HUES48 (cell line): ENCODE measurements at regions not wholly inside any gene's neighbourhood (a gene's known extent, or its start where the extent isn't known, plus 50 kb on each side); places are given as distances from the start of the nearest gene placed in this dataset.

Experiments
- H3K27ac ChIP-seq: one replicate; pipeline ENCODE4 v1.7.0; 2013; ENCODE audit warnings: low read depth, low read length, inconsistent platforms
- H3K27me3 ChIP-seq: 2 replicates; pipeline ENCODE4 v1.6.1; 2013; ENCODE audit warnings: mild to moderate bottlenecking, low read length; ENCODE audit not compliant: control insufficient read depth, insufficient read depth
- H3K36me3 ChIP-seq: 2 replicates; pipeline ENCODE4 v1.6.1; 2013; ENCODE audit warnings: low read length; ENCODE audit not compliant: control insufficient read depth, insufficient read depth
- H3K4me1 ChIP-seq: 2 replicates; pipeline ENCODE4 v1.6.1; 2013; ENCODE audit warnings: mild to moderate bottlenecking, low read length; ENCODE audit not compliant: control insufficient read depth, insufficient read depth
- H3K4me3 ChIP-seq: 2 replicates; pipeline ENCODE4 v1.5.1; 2013; ENCODE audit warnings: mild to moderate bottlenecking, low read depth, low read length
- H3K9ac ChIP-seq: 2 replicates; pipeline ENCODE4 v1.6.1; 2013; ENCODE audit warnings: mild to moderate bottlenecking, low read depth, low read length, moderate library complexity
- H3K9me3 ChIP-seq: 2 replicates; pipeline ENCODE4 v1.6.1; 2013; ENCODE audit warnings: low read length; ENCODE audit not compliant: control insufficient read depth, insufficient read depth

DNA sequence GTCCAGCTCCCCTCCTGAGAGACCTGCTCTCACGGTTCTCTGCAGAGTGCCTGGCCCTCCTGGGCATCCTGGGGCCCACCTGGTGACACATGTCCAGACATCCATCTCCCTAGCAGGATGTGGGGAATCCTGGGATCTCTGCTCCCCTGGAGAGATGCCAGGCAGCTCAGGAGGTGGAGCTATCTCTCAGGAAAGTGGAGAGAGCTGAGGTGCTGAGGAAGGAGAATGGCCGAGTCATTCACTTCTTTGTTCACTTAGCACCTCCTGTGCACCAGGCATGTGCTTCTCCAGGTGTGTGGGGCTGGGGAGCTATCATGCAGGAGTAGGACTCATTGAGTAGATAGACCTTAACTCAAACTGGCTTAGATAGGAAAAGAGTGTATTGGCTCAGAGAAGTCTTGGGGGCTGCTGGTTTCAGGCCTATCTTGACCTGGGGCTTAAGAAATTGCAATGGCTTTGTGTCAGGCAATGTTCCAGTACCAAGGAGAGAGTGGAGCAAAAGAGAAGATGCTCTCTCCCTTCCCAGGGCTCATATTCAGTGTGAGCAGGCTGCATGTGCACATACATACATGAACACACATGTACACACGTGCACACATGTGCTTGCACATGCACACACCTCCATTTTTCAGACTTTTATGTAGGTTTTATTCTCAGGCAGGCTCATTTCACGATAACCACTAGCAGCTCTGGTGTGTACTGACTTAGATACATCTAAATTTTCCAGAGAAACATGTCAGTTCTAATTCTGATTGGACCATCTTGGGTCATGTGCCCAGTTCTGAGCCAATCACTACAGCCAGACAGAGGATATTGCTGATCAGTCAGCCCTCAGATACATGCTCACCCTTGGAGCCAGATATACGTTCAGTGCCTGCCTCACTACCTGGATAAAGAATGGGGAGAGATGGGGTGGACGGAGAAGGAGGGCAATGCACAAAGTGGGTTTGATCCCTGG lies 437.6 kb downstream of the PTPRU start:
- Histone ChIP-seq H3K4me3 (no peak overlapping the region), H3K9me3 (no peaks in the 10 kb centered on the region), H3K27ac (no peak overlapping the region), H3K36me3 (no peaks in the 10 kb centered on the region), H3K9ac (no peak overlapping the region), H3K4me1 (no peaks in the 10 kb centered on the region), H3K27me3 (no peaks in the 10 kb centered on the region)

DNA sequence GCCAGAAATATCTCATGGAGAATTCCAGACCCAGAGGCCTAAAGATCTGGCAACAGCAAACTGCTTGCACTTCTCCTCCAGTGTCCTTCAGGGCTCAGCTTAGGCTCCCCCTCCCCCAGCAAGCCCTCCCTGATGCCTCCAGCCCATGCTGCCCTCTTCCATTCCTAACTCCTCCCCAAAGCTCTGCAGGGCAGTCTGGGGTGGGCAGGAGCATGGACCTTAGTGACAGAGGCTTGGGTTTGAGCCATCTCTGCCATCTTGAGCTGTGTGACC lies 436.8 kb downstream of the PTPRU start:
- H3K9me3 ChIP-seq: no peaks in the 10 kb centered on the region
- H3K36me3 ChIP-seq: no peaks in the 10 kb centered on the region
- H3K4me1 ChIP-seq: no peaks in the 10 kb centered on the region
- no peak overlapping the region for H3K27ac ChIP-seq
- no peaks in the 10 kb centered on the region for H3K27me3 ChIP-seq
- no peak overlapping the region for H3K4me3 ChIP-seq
- no peak overlapping the region for H3K9ac ChIP-seq

DNA sequence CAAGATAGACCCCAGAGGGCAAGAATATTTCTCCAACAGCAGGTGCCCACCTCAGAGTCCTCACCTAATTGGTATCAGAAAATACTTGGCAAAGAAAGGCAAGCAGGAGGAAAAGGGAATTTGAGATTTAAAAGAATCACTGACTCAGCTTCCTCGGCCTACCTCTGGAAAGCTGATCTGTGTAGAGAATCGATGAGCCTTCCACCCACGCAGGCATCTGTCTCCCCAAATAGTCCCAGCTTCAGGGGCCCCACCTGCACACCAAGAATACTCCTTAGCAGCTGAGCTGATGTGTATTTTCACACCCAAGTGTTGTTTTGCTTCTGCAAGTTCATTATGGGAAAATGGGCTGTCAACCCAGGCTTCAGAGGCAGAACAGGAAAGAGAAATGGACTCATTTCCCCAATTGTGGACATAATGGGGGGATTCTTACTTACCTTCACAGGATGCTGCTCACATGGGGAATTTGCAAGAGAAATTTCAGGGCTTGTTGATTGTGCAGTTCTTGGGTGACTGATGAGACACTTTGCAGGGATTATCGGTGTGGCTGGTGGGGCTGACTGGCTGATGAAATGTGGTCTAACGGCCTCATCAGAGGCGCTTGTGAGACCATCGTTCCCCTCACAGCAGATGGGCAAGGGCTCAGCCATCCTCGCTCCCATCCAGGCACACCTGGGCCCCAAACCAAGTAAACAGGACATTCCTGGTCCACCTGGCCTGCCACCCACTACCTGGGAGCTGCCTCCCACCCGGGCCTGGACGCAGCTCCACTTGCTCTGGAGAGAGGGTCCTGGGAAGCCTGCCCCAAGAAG lies 436.3 kb downstream of the PTPRU start:
- Histone ChIP-seq H3K9ac (no peak overlapping the region), H3K4me3 (no peak overlapping the region), H3K27me3 (no peaks in the 10 kb centered on the region), H3K27ac (no peak overlapping the region), H3K4me1 (no peaks in the 10 kb centered on the region), H3K9me3 (no peaks in the 10 kb centered on the region), H3K36me3 (no peaks in the 10 kb centered on the region)

DNA sequence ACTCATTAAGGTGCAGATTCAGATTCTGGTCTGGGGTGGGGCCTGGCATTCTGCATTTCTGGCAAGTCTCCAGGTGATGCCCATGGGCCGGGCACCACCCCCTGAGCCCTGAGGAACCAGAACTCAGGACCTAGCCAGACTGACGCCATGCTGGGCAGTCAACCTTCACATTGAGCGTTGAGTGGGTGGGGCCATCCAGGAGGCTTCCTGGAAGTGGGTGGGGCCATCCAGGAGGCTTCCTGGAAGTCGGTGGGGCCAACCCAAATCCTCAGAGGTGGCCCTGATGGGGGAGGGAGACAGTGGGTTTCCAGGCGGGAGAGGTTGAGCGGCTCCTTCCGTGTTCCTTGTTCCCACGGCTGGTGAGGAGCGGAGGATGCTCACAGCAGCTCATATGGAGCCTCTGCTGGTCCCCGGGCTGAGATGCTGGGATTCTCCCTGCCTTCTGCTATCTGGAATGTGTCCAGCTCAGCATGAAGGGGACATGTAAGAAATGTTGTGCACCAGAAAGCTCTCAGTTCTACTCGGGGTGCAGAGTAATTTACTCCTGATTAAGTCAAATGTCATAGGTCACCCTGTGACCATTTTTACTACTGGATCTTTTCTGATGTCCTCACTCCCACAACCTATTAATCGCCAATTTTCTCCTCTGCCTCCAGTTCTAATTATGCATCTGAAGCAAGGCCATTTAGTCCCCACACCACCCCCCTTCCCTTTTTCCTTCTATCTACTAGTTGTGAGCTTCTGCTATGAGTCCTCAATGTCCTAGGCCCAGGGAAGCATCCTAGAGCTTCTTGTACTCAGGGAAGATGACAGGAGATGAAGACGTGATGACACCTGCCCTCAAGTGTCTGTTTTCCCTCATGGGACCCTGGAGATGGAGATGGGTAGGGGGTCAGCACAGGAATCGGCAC lies 435.4 kb downstream of the PTPRU start:
- H3K27ac ChIP-seq: no peak overlapping the region
- no peaks in the 10 kb centered on the region for H3K27me3 ChIP-seq
- no peak overlapping the region for H3K4me3 ChIP-seq
- no peaks in the 10 kb centered on the region for H3K9me3 ChIP-seq
- no peaks in the 10 kb centered on the region for H3K36me3 ChIP-seq
- H3K9ac ChIP-seq: no peak overlapping the region
- H3K4me1 ChIP-seq: no peaks in the 10 kb centered on the region

DNA sequence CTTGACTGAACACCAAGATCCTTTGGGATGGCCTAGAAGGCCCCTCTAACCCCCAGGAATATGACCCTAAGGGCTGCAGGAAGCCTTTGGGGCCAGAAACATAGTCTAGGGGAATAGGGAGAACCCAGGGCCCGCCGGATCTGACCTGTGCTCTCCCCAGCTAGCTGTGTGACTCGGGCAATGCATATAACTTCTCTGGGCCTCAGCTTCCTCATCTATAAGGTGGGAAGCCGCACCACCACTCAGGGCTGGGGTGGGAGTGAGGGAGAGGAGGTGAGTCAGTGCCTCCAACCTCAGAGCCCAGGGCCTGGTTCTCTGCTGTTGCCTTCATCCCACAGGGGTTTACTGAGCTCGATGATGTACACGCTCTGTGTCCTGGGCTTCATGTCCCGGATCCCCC lies 434.4 kb downstream of the PTPRU start:
- H3K36me3 ChIP-seq: no peaks in the 10 kb centered on the region
- no peaks in the 10 kb centered on the region for H3K9me3 ChIP-seq
- H3K27me3 ChIP-seq: no peaks in the 10 kb centered on the region
- no peak overlapping the region for H3K4me3 ChIP-seq
- H3K4me1 ChIP-seq: no peaks in the 10 kb centered on the region
- H3K27ac ChIP-seq: no peak overlapping the region
- no peak overlapping the region for H3K9ac ChIP-seq

DNA sequence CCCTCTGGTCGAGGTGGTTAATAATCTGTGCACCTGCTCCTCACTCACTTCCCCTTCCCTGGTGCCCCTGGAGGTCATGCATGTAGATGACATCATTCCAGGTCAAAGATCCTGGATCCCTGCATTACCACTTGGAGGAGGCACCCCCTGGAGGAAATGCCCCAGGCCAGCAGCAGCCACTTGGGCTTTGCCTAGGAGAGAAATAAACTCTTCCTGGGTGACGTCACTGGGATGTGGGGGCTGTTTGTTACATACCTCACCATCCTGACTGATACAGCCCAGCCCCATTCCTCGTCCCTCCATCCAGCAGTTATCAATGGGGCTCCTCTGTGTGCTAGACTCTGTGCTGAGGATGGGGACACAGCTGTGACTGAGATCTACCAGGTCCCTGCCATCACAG lies 433.6 kb downstream of the PTPRU start:
- no peak overlapping the region for H3K27ac ChIP-seq
- H3K9me3 ChIP-seq: no peaks in the 10 kb centered on the region
- H3K4me1 ChIP-seq: peaks cover 5% of the 10 kb centered on the region

DNA sequence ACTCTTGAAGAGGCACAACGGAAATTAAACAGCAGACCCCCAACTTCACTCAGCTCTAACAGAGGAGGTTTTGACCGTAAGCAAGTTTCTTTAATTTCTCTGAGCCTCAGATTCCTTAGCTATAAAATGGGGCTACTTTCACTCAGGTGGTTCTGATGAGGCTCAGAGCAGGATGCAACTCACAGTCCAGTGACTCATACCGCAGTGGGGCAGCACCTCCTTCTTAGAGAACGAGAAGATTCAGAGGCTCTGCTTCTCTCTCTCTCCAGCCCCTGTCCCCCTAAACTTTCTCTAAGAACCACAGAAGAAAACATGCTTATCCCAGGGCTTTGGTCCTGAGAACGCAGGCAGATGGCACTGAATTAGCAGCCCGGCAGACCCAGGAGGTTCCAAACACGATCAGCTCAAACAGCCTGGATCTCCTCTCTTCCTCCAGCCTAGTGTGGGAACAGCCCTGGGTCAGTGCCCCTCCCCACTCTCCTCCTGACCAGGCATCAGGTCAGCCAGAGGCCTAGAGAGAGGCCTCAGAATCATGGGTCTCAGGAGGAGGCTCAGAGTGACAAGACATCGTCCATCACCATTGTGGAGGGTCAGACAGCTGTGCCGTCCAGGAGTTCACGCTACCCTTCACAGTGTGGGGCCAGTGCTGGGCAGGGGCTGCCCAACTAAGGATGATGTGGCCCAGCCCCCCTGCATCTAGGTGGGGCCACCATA lies 433.0 kb downstream of the PTPRU start:
- H3K4me3 ChIP-seq: no peak overlapping the region
- peaks cover 10% of the 10 kb centered on the region for H3K4me1 ChIP-seq

More for the DNA sequence above, 433.6 kb downstream of the PTPRU start:
- Histone ChIP-seq H3K9ac (no peak overlapping the region), H3K27me3 (no peaks in the 10 kb centered on the region), H3K36me3 (no peaks in the 10 kb centered on the region), H3K4me3 (no peak overlapping the region)

DNA sequence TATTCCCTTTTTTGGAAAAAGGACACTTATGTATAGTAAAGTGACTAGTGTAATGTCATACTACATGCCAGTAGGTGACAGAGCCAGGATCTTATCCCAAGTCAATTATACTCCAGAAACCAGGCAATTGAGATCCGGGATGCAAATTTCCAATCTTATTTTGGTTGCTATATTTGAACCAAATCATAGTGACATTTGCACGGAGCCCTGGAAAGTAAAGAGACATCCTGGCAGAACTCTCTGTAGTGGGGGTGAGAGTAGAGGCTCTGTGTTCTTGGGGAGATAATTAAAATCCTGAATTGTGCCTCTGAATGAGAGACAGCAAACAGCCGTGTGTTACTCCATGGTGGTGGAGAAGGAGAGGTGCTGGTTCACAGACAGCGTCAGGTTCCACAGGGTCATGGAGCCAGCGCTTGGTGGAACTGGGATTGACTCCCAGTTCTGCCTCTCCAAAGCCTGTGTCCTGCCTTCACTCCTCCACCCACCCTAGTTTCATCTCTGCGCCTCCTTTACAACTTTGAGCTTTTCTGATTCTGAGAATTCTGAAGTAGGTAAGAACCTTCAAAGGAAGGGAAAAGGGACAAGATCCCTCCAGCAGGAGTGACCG lies 432.3 kb downstream of the PTPRU start:
- H3K27ac ChIP-seq: no peak overlapping the region
- no peaks in the 10 kb centered on the region for H3K36me3 ChIP-seq
- H3K4me1 ChIP-seq: peaks cover 12% of the 10 kb centered on the region
- no peaks in the 10 kb centered on the region for H3K9me3 ChIP-seq
- no peak overlapping the region for H3K4me3 ChIP-seq
- H3K9ac ChIP-seq: no peak overlapping the region
- H3K27me3 ChIP-seq: no peaks in the 10 kb centered on the region

More for the DNA sequence above, 433.0 kb downstream of the PTPRU start:
- Histone ChIP-seq H3K36me3 (no peaks in the 10 kb centered on the region), H3K9ac (no peak overlapping the region), H3K27me3 (no peaks in the 10 kb centered on the region), H3K27ac (no peak overlapping the region), H3K9me3 (no peaks in the 10 kb centered on the region)

DNA sequence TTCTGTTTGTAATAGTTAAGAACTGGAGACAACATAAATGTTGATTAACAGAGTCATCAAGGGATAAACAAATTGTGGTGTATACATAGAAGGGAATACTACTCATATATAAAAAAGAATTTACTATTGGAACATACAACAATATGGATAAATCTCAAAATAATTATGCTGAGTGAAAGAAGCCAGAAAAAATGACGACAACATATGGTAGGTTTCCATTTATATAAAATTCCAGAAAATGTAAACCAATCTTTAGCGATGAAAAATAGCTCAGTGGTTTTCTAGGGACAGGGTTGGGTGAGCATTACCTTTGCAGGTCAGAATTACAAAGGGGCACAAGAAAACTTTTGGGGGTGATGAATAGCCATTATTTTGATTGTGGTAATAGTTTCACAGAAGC lies 431.6 kb downstream of the PTPRU start:
- no peaks in the 10 kb centered on the region for H3K27me3 ChIP-seq
- H3K9me3 ChIP-seq: no peaks in the 10 kb centered on the region
- no peaks in the 10 kb centered on the region for H3K36me3 ChIP-seq
- H3K4me1 ChIP-seq: peaks cover 12% of the 10 kb centered on the region
- H3K4me3 ChIP-seq: no peak overlapping the region
- H3K27ac ChIP-seq: no peak overlapping the region
- H3K9ac ChIP-seq: no peak overlapping the region

DNA sequence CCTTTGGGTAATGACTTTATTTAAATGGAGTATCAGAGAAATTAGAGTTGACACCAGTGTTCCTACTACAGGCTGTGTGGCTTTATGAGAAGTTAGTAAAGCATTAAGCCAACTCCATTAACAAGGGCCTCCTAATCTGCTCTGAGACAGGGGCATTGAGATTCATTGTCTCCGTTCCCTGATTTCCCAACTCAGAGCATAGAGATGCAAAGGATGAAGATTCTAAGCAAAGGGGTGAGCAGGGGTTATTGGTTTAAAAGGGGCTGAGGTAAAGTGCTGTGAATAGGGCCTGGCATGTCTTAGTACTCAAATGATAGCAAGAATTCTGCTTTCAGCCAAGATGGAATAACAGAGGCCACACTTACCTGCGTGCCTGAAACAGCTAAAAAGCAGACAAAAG lies 428.4 kb downstream of the PTPRU start:
- H3K27me3 ChIP-seq: no peaks in the 10 kb centered on the region
- H3K36me3 ChIP-seq: no peaks in the 10 kb centered on the region
- no peak overlapping the region for H3K27ac ChIP-seq
- no peak overlapping the region for H3K4me3 ChIP-seq
- no peak overlapping the region for H3K9ac ChIP-seq
- H3K4me1 ChIP-seq: peaks cover 12% of the 10 kb centered on the region
- no peaks in the 10 kb centered on the region for H3K9me3 ChIP-seq
